HG03139 (cell line): ENCODE measurements at regions not wholly inside any gene's neighbourhood (a gene's known extent, or its start where the extent isn't known, plus 50 kb on each side); places are given as distances from the start of the nearest gene placed in this dataset.
A peak's percentile ranks its signal among the peaks of the same experiment; 100 is the strongest.

ENCODE experiments used
- ATAC-seq: cut with Tn5 transposase; IDR thresholded peaks from one replicate; pipeline ENCODE4 v1.9.1; 2021; ENCODE audit not compliant: unreplicated experiment

GRCh38 chr10:113967126-113967525 lies 76.5 kb upstream of the ADRB1 start:
- no peak for ATAC-seq

DNA sequence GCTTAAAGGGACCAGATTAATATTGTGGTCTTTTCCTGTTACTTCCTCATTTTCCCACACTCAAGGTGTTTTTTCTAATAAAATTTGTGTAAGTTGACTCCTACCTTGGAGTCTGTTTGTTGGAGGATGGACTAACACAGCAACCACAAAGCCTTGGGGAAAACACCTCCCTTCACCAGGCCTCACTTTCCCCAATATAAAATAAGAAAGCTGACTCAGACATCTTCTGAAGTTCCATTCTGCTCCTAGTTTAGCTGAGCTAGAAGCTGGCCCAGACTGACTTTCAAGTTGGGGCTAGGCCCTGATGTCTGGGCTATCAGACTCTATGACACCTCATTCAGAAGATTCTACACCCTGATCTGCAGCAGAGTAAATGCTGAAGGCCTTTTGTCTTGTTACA lies 73.0 kb upstream of the ADRB1 start:
- ATAC-seq, result no peak

- no peak for ATAC-seq
Measured at GRCh38 chr10:113971349-113971973, 72.2 kb upstream of the ADRB1 start.

- no peak for ATAC-seq
Measured at GRCh38 chr10:113977174-113977573, 66.5 kb upstream of the ADRB1 start.

GRCh38 chr10:113978802-113979201 lies 64.9 kb upstream of the ADRB1 start:
- ATAC-seq, result no peak

GRCh38 chr10:113979409-113979808 lies 64.3 kb upstream of the ADRB1 start:
- no peak for ATAC-seq

DNA sequence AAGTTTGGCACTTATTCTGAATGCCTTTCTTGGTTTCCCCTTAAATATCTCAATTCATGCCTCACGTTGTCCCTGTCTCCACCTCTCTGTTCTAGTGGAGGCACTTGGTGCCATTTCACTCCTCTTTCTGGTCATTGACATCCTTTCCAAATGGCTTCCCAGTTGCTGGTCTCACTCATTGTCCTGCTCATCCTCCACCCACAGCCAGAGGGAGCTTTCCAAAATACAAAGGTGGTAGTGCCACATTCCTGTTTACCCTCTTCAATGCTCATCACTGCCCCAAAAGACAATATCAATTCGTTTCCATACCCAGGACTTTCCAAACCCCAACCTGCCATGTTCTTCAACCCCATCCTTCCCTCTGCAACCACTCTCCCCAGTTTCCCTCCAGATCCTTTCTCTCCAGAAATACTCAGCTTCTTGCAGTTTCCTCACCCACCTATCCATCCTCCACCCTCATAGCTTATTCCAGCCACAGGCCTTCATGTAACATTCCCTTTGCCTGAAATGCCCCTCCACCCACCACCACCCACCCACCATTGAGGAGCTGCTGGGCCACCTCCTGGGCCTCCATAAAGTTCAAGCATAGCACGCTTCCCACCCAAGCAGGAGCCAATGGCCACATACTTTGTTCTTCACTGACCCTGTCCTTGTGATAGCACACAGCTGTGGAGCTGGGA lies 63.1 kb upstream of the ADRB1 start:
- ATAC-seq, result no peak

- no peak for ATAC-seq
Measured at GRCh38 chr10:113982296-113982695, 61.4 kb upstream of the ADRB1 start.

GRCh38 chr10:113982769-113983168 lies 60.9 kb upstream of the ADRB1 start:
- ATAC-seq, result peak; percentile 73

GRCh38 chr10:113983552-113983951 lies 60.1 kb upstream of the ADRB1 start:
- peak; percentile 57 for ATAC-seq

DNA sequence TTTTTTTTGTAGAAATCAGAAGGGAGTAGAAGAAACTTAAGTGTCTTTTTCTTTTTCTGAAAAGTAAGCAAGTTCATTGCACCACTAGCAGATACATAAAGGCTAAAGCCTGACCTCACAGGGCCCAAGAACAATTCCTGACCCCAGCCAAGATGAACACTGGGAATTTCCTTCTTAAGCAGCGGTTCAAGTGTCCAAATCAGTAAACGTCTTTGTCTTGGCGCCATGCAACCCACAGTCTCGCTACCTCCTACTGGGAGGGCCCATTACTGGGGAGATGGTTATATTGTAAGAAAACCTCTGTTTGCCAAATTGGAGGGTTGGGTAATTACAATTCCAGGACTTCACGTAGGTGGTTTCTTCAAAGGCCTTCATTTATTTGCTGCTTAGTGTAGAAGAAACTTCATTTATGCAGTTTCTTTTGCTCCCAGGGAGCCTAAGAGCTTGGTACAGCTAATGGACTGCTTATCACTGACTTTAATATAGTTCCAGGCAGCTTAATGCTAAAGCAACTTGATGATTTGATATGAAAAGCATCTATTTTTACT lies 58.3 kb upstream of the ADRB1 start:
- no peak for ATAC-seq

- ATAC-seq, result no peak
Measured at GRCh38 chr10:113986316-113986715, 57.4 kb upstream of the ADRB1 start.

GRCh38 chr10:113987156-113987555 lies 56.5 kb upstream of the ADRB1 start:
- ATAC-seq, result no peak

DNA sequence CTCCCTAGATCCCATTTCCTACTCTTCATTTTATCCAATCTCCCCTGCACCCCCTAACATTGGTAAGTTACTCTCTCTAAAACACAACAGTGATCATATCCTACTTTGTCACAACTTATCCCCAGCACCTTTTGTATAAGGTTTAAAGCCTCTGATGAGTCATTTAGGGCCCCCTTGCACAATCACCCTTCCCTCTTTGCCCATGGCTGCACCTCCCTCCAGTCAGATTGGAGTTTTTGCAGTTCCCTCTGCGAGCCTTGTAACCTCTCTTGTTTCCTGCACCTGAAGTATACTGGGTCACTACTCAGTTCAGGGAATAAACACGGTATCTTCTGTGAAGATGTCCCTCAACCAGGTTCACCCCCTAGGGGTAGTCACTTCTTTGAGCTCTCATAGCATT lies 55.9 kb upstream of the ADRB1 start:
- no peak for ATAC-seq

GRCh38 chr10:113988535-113988934 lies 55.1 kb upstream of the ADRB1 start:
- ATAC-seq, result no peak

DNA sequence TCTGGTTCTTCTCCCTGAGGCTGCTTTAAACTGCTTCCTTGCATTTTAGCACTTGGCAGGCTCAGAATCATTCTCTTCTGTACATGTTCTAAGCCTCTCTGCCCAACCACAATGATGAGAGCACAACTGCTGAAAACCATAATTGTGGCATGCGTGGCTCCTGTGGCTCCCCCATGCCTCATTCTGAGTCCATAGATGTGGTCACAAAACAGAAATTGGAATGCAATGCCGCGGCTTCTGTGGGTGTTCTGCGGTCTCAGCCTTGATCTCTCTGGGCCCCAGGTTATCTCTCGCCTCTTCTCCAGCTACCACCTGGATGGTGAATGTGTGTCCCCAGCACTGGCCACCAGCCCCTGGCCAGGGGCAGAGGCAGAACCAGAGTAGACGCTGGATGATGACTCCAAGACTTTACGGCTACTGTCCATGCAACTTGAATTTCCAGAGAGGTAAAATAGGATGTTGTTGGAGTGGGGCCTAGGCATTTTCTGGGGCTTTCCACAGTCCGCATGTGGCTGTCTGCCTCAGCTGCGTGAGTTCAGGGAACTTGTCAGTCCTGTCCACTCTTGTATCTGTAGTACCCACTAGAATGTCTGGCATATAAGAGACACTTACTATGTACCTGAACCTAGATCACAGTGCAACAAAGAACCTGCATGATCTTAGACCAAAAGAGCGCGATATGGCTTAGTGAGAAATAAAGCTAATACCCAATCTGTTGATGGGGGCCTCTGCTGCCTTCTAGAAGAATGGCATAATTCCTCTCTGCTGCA lies 52.4 kb upstream of the ADRB1 start:
- no peak for ATAC-seq

DNA sequence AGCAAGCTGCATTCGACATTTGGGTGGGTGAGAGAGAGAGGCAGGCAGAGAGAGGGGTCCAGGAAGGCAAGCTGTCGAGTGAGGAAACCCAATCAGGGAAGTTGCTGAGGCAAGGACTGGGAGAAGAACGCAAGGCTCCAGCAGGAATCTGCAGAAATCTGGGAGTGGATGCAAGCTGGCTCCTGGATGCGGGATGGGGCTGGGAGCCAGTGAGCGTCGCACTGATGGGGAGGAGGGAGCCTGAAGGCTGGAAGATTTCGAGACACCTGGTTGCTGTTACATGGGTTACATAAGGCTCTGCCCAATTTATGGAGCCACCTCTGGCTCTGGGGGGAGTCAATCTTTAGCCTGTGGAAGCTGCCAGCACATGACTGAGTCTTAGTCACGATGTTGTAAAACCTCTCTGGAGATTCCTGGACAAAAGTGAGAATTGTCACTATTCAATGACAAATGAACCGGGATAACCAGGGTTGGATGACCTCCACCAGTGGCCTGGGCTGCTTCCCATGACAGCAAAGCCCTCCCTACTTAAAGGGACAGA lies 51.1 kb upstream of the ADRB1 start:
- no peak for ATAC-seq

- no peak for ATAC-seq
Measured at GRCh38 chr10:113993489-113993991, 50.1 kb upstream of the ADRB1 start.
